K562 (cell line): ENCODE measurements at regions not wholly inside any gene's neighbourhood (a gene's known extent, or its start where the extent isn't known, plus 50 kb on each side); places are given as distances from the start of the nearest gene placed in this dataset.

ENCODE experiments used
- ATAC-seq: fragments of 200-7000 bp; cut with Tn5 transposase; 3 replicates; pipeline ENCODE4 v1.9.1; 2020; ENCODE audit warnings: moderate library complexity
- BruUV-seq: library from RNA; stranded (reverse); fragments of 400-500 nt; replicated peaks from 2 replicates; lab custom pipeline; 2021; lab: Mats Ljungman, UMichigan
- CTCF ChIA-PET: fragments of 300-600 bp; formaldehyde crosslinking; extraction: SDS; loops from one replicate; lab custom pipeline; 2021; ENCODE audit warnings: low intra/inter-chr PET ratio; lab: Yijun Ruan, JAX
- POLR2A ChIA-PET: fragments of 300-600, 350-650 bp; sonication (Branson Sonifier 250); formaldehyde crosslinking; extraction: SDS; loops from one replicate; lab custom pipeline; 2021; ENCODE audit warnings: antibody characterized with exemption, inconsistent platforms; lab: Yijun Ruan, JAX
- DNase-seq, 4 experiments: peaks; one replicate each; pipeline versions ENCODE4 v3.0.0 to v3.0.0-alpha.2; 2011 to 2018; ENCODE audit warnings: low spot score in 3 of 4, mixed read lengths in 3 of 4; ENCODE audit errors: extremely low read depth in 1 of 4
- FAIRE-seq: peaks from 2 replicates; lab custom pipeline; 2011; peaks lifted over from hg19 to GRCh38; lab: Jason Lieb, UNC
- H2AFZ ChIP-seq: 2 replicates; pipeline ENCODE4 v1.6.0; 2011; ENCODE audit warnings: low read depth, low read length, control low read depth, inconsistent platforms
- H3K27ac ChIP-seq: fragments of 200-600 bp; 3 replicates; pipeline ENCODE4 v1.8.0; 2011; ENCODE audit warnings: low read depth, mild to moderate bottlenecking, control low read depth, inconsistent platforms, low read length, moderate library complexity, mixed read lengths; ENCODE audit errors: extremely low read depth
- H3K27me3 ChIP-seq, 2 experiments: fragments of 300-600 bp in 1 of 2; 2 replicates in 1 of 2; 3 replicates in 1 of 2; pipeline versions ENCODE4 v1.6.0 to v1.8.0; 2011; ENCODE audit warnings: inconsistent platforms in 2 of 2, low read length in 2 of 2, mild to moderate bottlenecking in 1 of 2, mixed read lengths in 1 of 2, moderate library complexity in 1 of 2; ENCODE audit not compliant: control insufficient read depth in 2 of 2, insufficient read depth in 2 of 2
- H3K36me3 ChIP-seq: fragments of 300-600 bp; 3 replicates; pipeline ENCODE4 v1.8.0; 2011; ENCODE audit warnings: mild to moderate bottlenecking, low read length, inconsistent platforms; ENCODE audit not compliant: control insufficient read depth, insufficient read depth
- H3K4me1 ChIP-seq, 2 experiments: fragments of 200-600 bp in 1 of 2; replicated peaks in 1 of 2; 2 replicates in 1 of 2; 3 replicates in 1 of 2; pipeline versions ENCODE4 v1.5.1 to v1.8.0; 2011; ENCODE audit warnings: inconsistent platforms in 2 of 2, low read length in 2 of 2, mild to moderate bottlenecking in 1 of 2, mixed read lengths in 1 of 2, moderate library complexity in 1 of 2; ENCODE audit not compliant: control insufficient read depth in 2 of 2, insufficient read depth in 2 of 2
- H3K4me2 ChIP-seq: 2 replicates; pipeline ENCODE4 v1.6.1; 2011; ENCODE audit warnings: low read length, control low read depth, inconsistent platforms, mixed read lengths; ENCODE audit not compliant: insufficient read depth
- H3K4me3 ChIP-seq: fragments of 200-600 bp; sonication (generic), shearing (Covaris generic); 2 replicates; pipeline ENCODE4 v1.5.1; 2016; ENCODE audit warnings: control low read depth, inconsistent platforms
- H3K79me2 ChIP-seq: fragments of 200-600 bp; 3 replicates; pipeline ENCODE4 v1.8.0; 2011; ENCODE audit warnings: low read length, inconsistent platforms; ENCODE audit not compliant: control insufficient read depth, insufficient read depth
- H3K9ac ChIP-seq, 2 experiments: 2 replicates each; pipeline versions ENCODE4 v1.6.0 to v1.6.1; 2011; ENCODE audit warnings: low read depth in 2 of 2, low read length in 2 of 2, control low read depth in 1 of 2, inconsistent platforms in 1 of 2, mild to moderate bottlenecking in 1 of 2, mixed read lengths in 1 of 2; ENCODE audit not compliant: insufficient read depth in 1 of 2
- H3K9me1 ChIP-seq: one replicate; pipeline ENCODE4 v1.6.0; 2011; ENCODE audit warnings: inconsistent platforms, mild to moderate bottlenecking, low read length, moderate library complexity; ENCODE audit not compliant: control insufficient read depth, insufficient read depth
- H3K9me3 ChIP-seq: replicated peaks from 2 replicates; pipeline ENCODE4 v1.5.1; 2011; ENCODE audit warnings: low read depth, low read length, inconsistent platforms; ENCODE audit not compliant: control insufficient read depth, insufficient read depth
- H4K20me1 ChIP-seq: replicated peaks from 2 replicates; pipeline ENCODE4 v1.6.1; 2011; ENCODE audit warnings: low read length, inconsistent platforms, mixed read lengths; ENCODE audit not compliant: control insufficient read depth, insufficient read depth
- ARHGAP35 ChIP-seq: fragments of 450-650 bp; IDR thresholded peaks from 2 replicates; pipeline ENCODE4 v1.6.1; 2018; ENCODE audit not compliant: partially characterized antibody
- ARID3B ChIP-seq: fragments of 250-450 bp; sonication (Bioruptor Pico); IDR thresholded peaks from 2 replicates; pipeline ENCODE4 v1.4.0; 2020; ENCODE audit warnings: borderline replicate concordance
- BCOR ChIP-seq: fragments of 450-650 bp; IDR thresholded peaks from 2 replicates; pipeline ENCODE4 v1.6.1; 2016
- CBFA2T2 ChIP-seq: fragments of 450-650 bp; conservative IDR thresholded peaks from 2 replicates; pipeline ENCODE4 v1.6.1; 2017; ENCODE audit warnings: mild to moderate bottlenecking
- GTF2E2 ChIP-seq: fragments of 200-800 bp; sonication (Bioruptor generic); IDR thresholded peaks from 2 replicates; pipeline ENCODE4 v1.6.1; 2016; ENCODE audit warnings: missing genetic modification characterization, missing compliant biosample characterization
- HNRNPUL1 ChIP-seq: fragments of 200-400 bp; formaldehyde crosslinking; IDR thresholded peaks from 2 replicates; pipeline ENCODE4 v1.6.1; 2017; ENCODE audit warnings: low read length
- MTA3 ChIP-seq: fragments of 450-650 bp; formaldehyde crosslinking; IDR thresholded peaks from 2 replicates; pipeline ENCODE4 v1.6.1; 2017; ENCODE audit warnings: mild to moderate bottlenecking, borderline replicate concordance
- PHB ChIP-seq: fragments of 250-450 bp; sonication (Bioruptor Pico); IDR thresholded peaks from 2 replicates; pipeline ENCODE4 v1.5.0; 2021
- PML ChIP-seq: IDR thresholded peaks from 2 replicates; pipeline ENCODE4 v1.6.1; 2012; ENCODE audit warnings: low read length, inconsistent platforms
- PRMT5 ChIP-seq: sonication (generic); formaldehyde crosslinking; IDR thresholded peaks from 2 replicates; pipeline ENCODE4 v1.5.0; 2020; ENCODE audit warnings: missing genetic modification reagents
- RB1 ChIP-seq: fragments of 450-650 bp; IDR thresholded peaks from 2 replicates; pipeline ENCODE4 v1.6.1; 2017; ENCODE audit warnings: low read depth, mild to moderate bottlenecking
- RBFOX2 ChIP-seq: fragments of 200-400 bp; formaldehyde crosslinking; IDR thresholded peaks from 2 replicates; pipeline ENCODE4 v1.6.1; 2017; ENCODE audit warnings: low read depth, mild to moderate bottlenecking, low read length, moderate library complexity
- RFX5 ChIP-seq: IDR thresholded peaks from 2 replicates; pipeline ENCODE4 v1.6.1; 2011; ENCODE audit warnings: low read depth, mild to moderate bottlenecking, improper control_type of control experiment, low read length
- TCF15 ChIP-seq: fragments of 250-450 bp; sonication (Bioruptor Pico); IDR thresholded peaks from 2 replicates; pipeline ENCODE4 v1.8.0; 2022; ENCODE audit warnings: moderate library complexity, mild to moderate bottlenecking, inconsistent platforms
- TFAM ChIP-seq: fragments of 250-450 bp; sonication (Bioruptor Pico); conservative IDR thresholded peaks from 2 replicates; pipeline ENCODE4 v1.5.0; 2021; ENCODE audit warnings: mild to moderate bottlenecking, moderate library complexity
- WGBS: fragments of 100-300 bp; shearing (Covaris generic); methylation state at CpG from one replicate; pipeline ENCODE4 v1.1.6; 2016; ENCODE audit warnings: low coverage, mixed read lengths; ENCODE audit not compliant: insufficient coverage; ENCODE audit errors: missing lambda C conversion rate; 5-methylcytosine and 5-hydroxymethylcytosine counted together
- in situ Hi-C: fragments of 300-500 bp; cut with MboI; formaldehyde crosslinking; loops from 4 replicates; pipeline ENCODE4 v1.15.0; 2018; ENCODE audit warnings: inconsistent platforms, mixed read lengths
- intact Hi-C: fragments of 100-400 bp; cut with micrococcal nuclease; formaldehyde crosslinking; loops from 2 replicates; pipeline ENCODE4 v1.14.2; 2022
- TF ChIP-seq, protein P1 (sequence below): fragments of 450-650 bp; formaldehyde crosslinking; IDR thresholded peaks from 2 replicates; pipeline ENCODE4 v1.4.0; 2020; ENCODE audit warnings: mild to moderate bottlenecking, moderate library complexity
- TF ChIP-seq, protein P2 (sequence below): sonication (generic); formaldehyde crosslinking; IDR thresholded peaks from 2 replicates; pipeline ENCODE4 v1.8.0; 2022; ENCODE audit warnings: mild to moderate bottlenecking, low read depth, missing genetic modification reagents

DNA sequence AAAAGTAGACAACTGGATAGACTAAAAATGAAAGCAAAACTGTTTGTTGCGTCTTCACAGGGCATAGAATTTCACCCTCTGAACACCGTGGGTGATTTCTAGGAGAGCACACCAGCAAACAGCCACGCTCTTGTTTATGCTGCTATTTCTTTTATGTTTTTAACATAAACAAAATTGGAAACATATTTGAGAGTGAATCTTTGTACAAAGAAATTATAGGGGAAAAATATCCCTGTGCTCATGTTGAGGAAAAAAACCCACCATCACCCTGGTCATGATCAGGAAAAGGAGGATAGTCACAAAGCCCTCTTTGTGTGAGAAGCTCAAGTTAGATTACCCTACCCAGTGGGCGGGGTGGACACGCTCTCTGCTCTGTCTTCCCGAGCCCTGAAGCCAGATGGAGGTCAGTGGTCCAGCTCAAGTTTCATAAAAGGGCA is 313.3 kb downstream of the SATB1 start:
- H3K27me3 ChIP-seq: no peaks in the 10 kb centered on the region
- FAIRE-seq: no peak
- H3K9me3 ChIP-seq: no peaks in the 10 kb centered on the region
- TF ChIP-seq ARHGAP35 (no peak), RBFOX2 (no peak), PML (no peak), RFX5 (no peak), CBFA2T2 (no peak), PRMT5 (CRISPR knock-in tag) (no peak), TFAM (CRISPR knock-in tag) (no peak), MTA3 (no peak), RB1 (no peak), TCF15 (CRISPR knock-in tag) (no peak), PHB (CRISPR knock-in tag) (no peak), ARID3B (CRISPR knock-in tag) (no peak), BCOR (no peak), GTF2E2 (tag) (no peak), HNRNPUL1 (no peak)
- TF ChIP-seq, protein P1, sequence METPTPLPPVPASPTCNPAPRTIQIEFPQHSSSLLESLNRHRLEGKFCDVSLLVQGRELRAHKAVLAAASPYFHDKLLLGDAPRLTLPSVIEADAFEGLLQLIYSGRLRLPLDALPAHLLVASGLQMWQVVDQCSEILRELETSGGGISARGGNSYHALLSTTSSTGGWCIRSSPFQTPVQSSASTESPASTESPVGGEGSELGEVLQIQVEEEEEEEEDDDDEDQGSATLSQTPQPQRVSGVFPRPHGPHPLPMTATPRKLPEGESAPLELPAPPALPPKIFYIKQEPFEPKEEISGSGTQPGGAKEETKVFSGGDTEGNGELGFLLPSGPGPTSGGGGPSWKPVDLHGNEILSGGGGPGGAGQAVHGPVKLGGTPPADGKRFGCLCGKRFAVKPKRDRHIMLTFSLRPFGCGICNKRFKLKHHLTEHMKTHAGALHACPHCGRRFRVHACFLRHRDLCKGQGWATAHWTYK: no peak
- TF ChIP-seq, protein P2, sequence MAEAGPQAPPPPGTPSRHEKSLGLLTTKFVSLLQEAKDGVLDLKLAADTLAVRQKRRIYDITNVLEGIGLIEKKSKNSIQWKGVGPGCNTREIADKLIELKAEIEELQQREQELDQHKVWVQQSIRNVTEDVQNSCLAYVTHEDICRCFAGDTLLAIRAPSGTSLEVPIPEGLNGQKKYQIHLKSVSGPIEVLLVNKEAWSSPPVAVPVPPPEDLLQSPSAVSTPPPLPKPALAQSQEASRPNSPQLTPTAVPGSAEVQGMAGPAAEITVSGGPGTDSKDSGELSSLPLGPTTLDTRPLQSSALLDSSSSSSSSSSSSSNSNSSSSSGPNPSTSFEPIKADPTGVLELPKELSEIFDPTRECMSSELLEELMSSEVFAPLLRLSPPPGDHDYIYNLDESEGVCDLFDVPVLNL (CRISPR knock-in tag): no peak
- no peak overlapping the region for H3K9ac ChIP-seq
- H3K36me3 ChIP-seq: no peaks in the 10 kb centered on the region
- no peaks in the 10 kb centered on the region for H3K9me1 ChIP-seq
- POLR2A ChIA-PET: no interaction called here
- no peak overlapping the region for H3K4me3 ChIP-seq
- H3K27ac ChIP-seq: no peak overlapping the region
- H4K20me1 ChIP-seq: no peaks in the 10 kb centered on the region
- no peak overlapping the region for H2AFZ ChIP-seq
- no peak for DNase-seq
- H3K4me1 ChIP-seq: no peaks in the 10 kb centered on the region
- H3K79me2 ChIP-seq: no peaks in the 10 kb centered on the region
- CTCF ChIA-PET: no interaction called here
- no TSS peak for BruUV-seq
- H3K4me2 ChIP-seq: no peak overlapping the region
- WGBS: 2% methylated on average over 6 of the region's 6 CpGs
- in situ Hi-C loops: no loop called here
- no peak for ATAC-seq
- intact Hi-C loops: no loop called here
